Mononuclear cell (primary cell): ENCODE measurements at regions not wholly inside any gene's neighbourhood (a gene's known extent, or its start where the extent isn't known, plus 50 kb on each side); places are given as distances from the start of the nearest gene placed in this dataset.

Source experiments
- H3K27me3 ChIP-seq: 2 replicates; pipeline ENCODE4 v1.6.0; 2011; ENCODE audit warnings: low read length, control low read depth; ENCODE audit not compliant: insufficient read depth
- H3K4me1 ChIP-seq: 2 replicates; pipeline ENCODE4 v1.5.1; 2011; ENCODE audit warnings: mild to moderate bottlenecking, low read length, control low read depth; ENCODE audit not compliant: insufficient read depth
- H3K4me3 ChIP-seq: 2 replicates; pipeline ENCODE4 v1.5.1; 2011; ENCODE audit warnings: mild to moderate bottlenecking, low read length, moderate library complexity
- H3K9me3 ChIP-seq: 2 replicates; pipeline ENCODE4 v1.5.1; 2011; ENCODE audit warnings: low read depth, mild to moderate bottlenecking, control low read depth, low read length

GRCh38 chr4:57498251-57498650, 388.1 kb upstream of the IGFBP7 start:
- Histone ChIP-seq H3K27me3 (no peaks in the 10 kb centered on the region), H3K9me3 (no peaks in the 10 kb centered on the region), H3K4me1 (no peaks in the 10 kb centered on the region), H3K4me3 (no peak overlapping the region)

GRCh38 chr4:57496697-57497471, 386.7 kb upstream of the IGFBP7 start:
- Histone ChIP-seq H3K4me3 (no peak overlapping the region), H3K9me3 (no peaks in the 10 kb centered on the region), H3K27me3 (no peaks in the 10 kb centered on the region), H3K4me1 (no peaks in the 10 kb centered on the region)

- no peaks in the 10 kb centered on the region for H3K4me1 ChIP-seq
- no peaks in the 10 kb centered on the region for H3K9me3 ChIP-seq
- H3K27me3 ChIP-seq = no peaks in the 10 kb centered on the region
- H3K4me3 ChIP-seq = no peak overlapping the region
These were observed 384.6 kb upstream of the IGFBP7 start for GRCh38 chr4:57494821-57495220.

GRCh38 chr4:57492251-57492878, 382.2 kb upstream of the IGFBP7 start:
- Histone ChIP-seq H3K27me3 (no peaks in the 10 kb centered on the region), H3K9me3 (no peaks in the 10 kb centered on the region), H3K4me3 (no peak overlapping the region), H3K4me1 (no peaks in the 10 kb centered on the region)

- Histone ChIP-seq H3K4me1 (no peaks in the 10 kb centered on the region), H3K27me3 (no peaks in the 10 kb centered on the region), H3K9me3 (no peaks in the 10 kb centered on the region), H3K4me3 (no peak overlapping the region)
These were observed 381.2 kb upstream of the IGFBP7 start for GRCh38 chr4:57491388-57491787.

GRCh38 chr4:57490520-57491255, 380.5 kb upstream of the IGFBP7 start:
- H3K27me3 ChIP-seq = no peaks in the 10 kb centered on the region
- no peaks in the 10 kb centered on the region for H3K4me1 ChIP-seq
- H3K4me3 ChIP-seq = no peak overlapping the region
- no peaks in the 10 kb centered on the region for H3K9me3 ChIP-seq

- Histone ChIP-seq H3K4me1 (no peaks in the 10 kb centered on the region), H3K27me3 (no peaks in the 10 kb centered on the region), H3K9me3 (no peaks in the 10 kb centered on the region), H3K4me3 (no peak overlapping the region)
These were observed 378.4 kb upstream of the IGFBP7 start for GRCh38 chr4:57488366-57489162.

GRCh38 chr4:57475424-57475823, 365.2 kb upstream of the IGFBP7 start:
- Histone ChIP-seq H3K4me3 (no peak overlapping the region), H3K9me3 (no peaks in the 10 kb centered on the region), H3K4me1 (no peaks in the 10 kb centered on the region), H3K27me3 (no peaks in the 10 kb centered on the region)

GRCh38 chr4:57465321-57466056, 355.3 kb upstream of the IGFBP7 start:
- no peaks in the 10 kb centered on the region for H3K27me3 ChIP-seq
- H3K9me3 ChIP-seq = no peaks in the 10 kb centered on the region
- no peak overlapping the region for H3K4me3 ChIP-seq
- no peaks in the 10 kb centered on the region for H3K4me1 ChIP-seq

GRCh38 chr4:57462843-57463242, 352.7 kb upstream of the IGFBP7 start:
- Histone ChIP-seq H3K4me1 (no peaks in the 10 kb centered on the region), H3K9me3 (no peaks in the 10 kb centered on the region), H3K4me3 (no peak overlapping the region), H3K27me3 (no peaks in the 10 kb centered on the region)

GRCh38 chr4:57460967-57461366, 350.8 kb upstream of the IGFBP7 start:
- Histone ChIP-seq H3K4me3 (no peak overlapping the region), H3K27me3 (no peaks in the 10 kb centered on the region), H3K9me3 (no peaks in the 10 kb centered on the region), H3K4me1 (no peaks in the 10 kb centered on the region)

GRCh38 chr4:57448901-57449300, 338.7 kb upstream of the IGFBP7 start:
- Histone ChIP-seq H3K27me3 (no peaks in the 10 kb centered on the region), H3K9me3 (no peaks in the 10 kb centered on the region), H3K4me1 (no peaks in the 10 kb centered on the region), H3K4me3 (no peak overlapping the region)

GRCh38 chr4:57448452-57448851, 338.3 kb upstream of the IGFBP7 start:
- no peaks in the 10 kb centered on the region for H3K27me3 ChIP-seq
- no peaks in the 10 kb centered on the region for H3K9me3 ChIP-seq
- no peaks in the 10 kb centered on the region for H3K4me1 ChIP-seq
- H3K4me3 ChIP-seq = no peak overlapping the region

GRCh38 chr4:57446266-57446665, 336.1 kb upstream of the IGFBP7 start:
- no peaks in the 10 kb centered on the region for H3K4me1 ChIP-seq
- no peak overlapping the region for H3K4me3 ChIP-seq
- H3K27me3 ChIP-seq = no peaks in the 10 kb centered on the region
- H3K9me3 ChIP-seq = no peaks in the 10 kb centered on the region
